ENCODE measurements at regions not wholly inside any gene's neighbourhood (a gene's known extent, or its start where the extent isn't known, plus 50 kb on each side); places are given as distances from the start of the nearest gene placed in this dataset.

- no peak for TF ChIP-seq CTCF (IDR thresholded peaks at IDR 0.05)
Observed at GRCh38 chr15:92271179-92271578, 122.5 kb upstream of the ST8SIA2 start.

GRCh38 chr15:92272106-92272505 is 121.6 kb upstream of the ST8SIA2 start:
- DNase-seq (ENCODE audit: low spot score) = no peak
- no peak overlapping the region for H3K27ac ChIP-seq
- no peak for TF ChIP-seq CTCF (IDR thresholded peaks at IDR 0.05)
- H3K36me3 ChIP-seq = no peaks in the 10 kb centered on the region
- no peak overlapping the region for H3K4me3 ChIP-seq
- no peaks in the 10 kb centered on the region for H3K4me1 ChIP-seq
- H3K27me3 ChIP-seq = no peaks in the 10 kb centered on the region
- no peaks in the 10 kb centered on the region for H3K9me3 ChIP-seq

More at GRCh38 chr15:92271179-92271578, 122.5 kb upstream of the ST8SIA2 start:
- Histone ChIP-seq H3K4me3 (no peak overlapping the region), H3K36me3 (no peaks in the 10 kb centered on the region), H3K9me3 (no peaks in the 10 kb centered on the region), H3K27ac (no peak overlapping the region), H3K27me3 (no peaks in the 10 kb centered on the region), H3K4me1 (no peaks in the 10 kb centered on the region)
- no peak for DNase-seq (ENCODE audit: low spot score)

- no peaks in the 10 kb centered on the region for H3K4me1 ChIP-seq
- H3K27me3 ChIP-seq = no peaks in the 10 kb centered on the region
- H3K27ac ChIP-seq = no peak overlapping the region
- H3K9me3 ChIP-seq = no peaks in the 10 kb centered on the region
- H3K36me3 ChIP-seq = no peaks in the 10 kb centered on the region
- no peak for TF ChIP-seq CTCF (IDR thresholded peaks at IDR 0.05)
- no peak for DNase-seq (ENCODE audit: low spot score)
- no peak overlapping the region for H3K4me3 ChIP-seq
Observed at GRCh38 chr15:92273286-92273685, 120.4 kb upstream of the ST8SIA2 start.

- Histone ChIP-seq H3K4me1 (no peaks in the 10 kb centered on the region), H3K4me3 (no peak overlapping the region), H3K27me3 (no peaks in the 10 kb centered on the region), H3K9me3 (no peaks in the 10 kb centered on the region), H3K27ac (no peak overlapping the region), H3K36me3 (no peaks in the 10 kb centered on the region)
- no peak for TF ChIP-seq CTCF (IDR thresholded peaks at IDR 0.05)
- no peak for DNase-seq (ENCODE audit: low spot score)
Observed at GRCh38 chr15:92273723-92274122, 120.0 kb upstream of the ST8SIA2 start.

GRCh38 chr15:92277776-92278175 is 115.9 kb upstream of the ST8SIA2 start:
- peak in 1 of 2 donors; percentile 61 for TF ChIP-seq CTCF (IDR thresholded peaks at IDR 0.05)
- no peak overlapping the region for H3K4me3 ChIP-seq
- H3K4me1 ChIP-seq = no peaks in the 10 kb centered on the region
- no peak overlapping the region for H3K27ac ChIP-seq
- no peaks in the 10 kb centered on the region for H3K36me3 ChIP-seq
- H3K27me3 ChIP-seq = no peaks in the 10 kb centered on the region
- DNase-seq (ENCODE audit: low spot score) = no peak
- no peaks in the 10 kb centered on the region for H3K9me3 ChIP-seq

- no peak for DNase-seq (ENCODE audit: low spot score)
- Histone ChIP-seq H3K9me3 (no peaks in the 10 kb centered on the region), H3K27me3 (no peaks in the 10 kb centered on the region), H3K4me3 (no peak overlapping the region), H3K4me1 (no peaks in the 10 kb centered on the region), H3K27ac (no peak overlapping the region), H3K36me3 (no peaks in the 10 kb centered on the region)
- no peak for TF ChIP-seq CTCF (IDR thresholded peaks at IDR 0.05)
Observed at GRCh38 chr15:92283813-92284212, 109.9 kb upstream of the ST8SIA2 start.
